IgD-negative memory B cell (primary cell): ENCODE measurements at regions not wholly inside any gene's neighbourhood (a gene's known extent, or its start where the extent isn't known, plus 50 kb on each side); places are given as distances from the start of the nearest gene placed in this dataset.

Experiments
- H3K27ac Mint-ChIP-seq, 3 donors: one replicate each; pipeline ENCODE4 v1.8.0; 2020 to 2022; ENCODE audit warnings: mild to moderate bottlenecking in 3 of 3, mixed read lengths in 3 of 3, moderate library complexity in 1 of 3
- H3K27me3 Mint-ChIP-seq: one replicate; pipeline ENCODE4 v1.8.0; 2021; ENCODE audit warnings: mixed read lengths
- H3K36me3 Mint-ChIP-seq: one replicate; pipeline ENCODE4 v1.8.0; 2020; ENCODE audit warnings: mild to moderate bottlenecking, mixed read lengths
- H3K4me1 Mint-ChIP-seq, 3 donors: one replicate each; pipeline ENCODE4 v1.8.0; 2020 to 2022; ENCODE audit warnings: mixed read lengths in 3 of 3, mild to moderate bottlenecking in 1 of 3
- H3K4me3 Mint-ChIP-seq, 4 donors: one replicate each; pipeline ENCODE4 v1.8.0; 2020 to 2022; ENCODE audit warnings: mild to moderate bottlenecking in 4 of 4, mixed read lengths in 4 of 4, moderate library complexity in 3 of 4
- H3K9me3 Mint-ChIP-seq, 3 donors: one replicate each; pipeline ENCODE4 v1.8.0; 2020 to 2021; ENCODE audit warnings: mixed read lengths in 3 of 3, mild to moderate bottlenecking in 1 of 3

- no peaks in the 10 kb centered on the region for H3K4me1 Mint-ChIP-seq
- H3K36me3 Mint-ChIP-seq = no peaks in the 10 kb centered on the region
- H3K4me3 Mint-ChIP-seq = no peak overlapping the region
- H3K27ac Mint-ChIP-seq = no peak overlapping the region
- peaks cover 0 to 4% (median 0%) of the 10 kb centered on the region in 3 donors for H3K9me3 Mint-ChIP-seq
- H3K27me3 Mint-ChIP-seq = peaks cover 15% of the 10 kb centered on the region
Measured at GRCh38 chrX:137101273-137101990, 67.6 kb upstream of the GPR101 start.
